Mononuclear cell (primary cell): ENCODE measurements at regions not wholly inside any gene's neighbourhood (a gene's known extent, or its start where the extent isn't known, plus 50 kb on each side); places are given as distances from the start of the nearest gene placed in this dataset.
"Not testable (repeated sequence)": the region's sequence is repeated elsewhere in the genome, so short reads cannot be mapped to it uniquely, and the experiment has no call there.

Experiments
- H3K27me3 ChIP-seq: 2 replicates; pipeline ENCODE4 v1.6.0; 2011; ENCODE audit warnings: low read length, control low read depth; ENCODE audit not compliant: insufficient read depth
- H3K4me1 ChIP-seq: 2 replicates; pipeline ENCODE4 v1.5.1; 2011; ENCODE audit warnings: mild to moderate bottlenecking, low read length, control low read depth; ENCODE audit not compliant: insufficient read depth
- H3K4me3 ChIP-seq: 2 replicates; pipeline ENCODE4 v1.5.1; 2011; ENCODE audit warnings: mild to moderate bottlenecking, low read length, moderate library complexity
- H3K9me3 ChIP-seq: 2 replicates; pipeline ENCODE4 v1.5.1; 2011; ENCODE audit warnings: low read depth, mild to moderate bottlenecking, control low read depth, low read length

DNA sequence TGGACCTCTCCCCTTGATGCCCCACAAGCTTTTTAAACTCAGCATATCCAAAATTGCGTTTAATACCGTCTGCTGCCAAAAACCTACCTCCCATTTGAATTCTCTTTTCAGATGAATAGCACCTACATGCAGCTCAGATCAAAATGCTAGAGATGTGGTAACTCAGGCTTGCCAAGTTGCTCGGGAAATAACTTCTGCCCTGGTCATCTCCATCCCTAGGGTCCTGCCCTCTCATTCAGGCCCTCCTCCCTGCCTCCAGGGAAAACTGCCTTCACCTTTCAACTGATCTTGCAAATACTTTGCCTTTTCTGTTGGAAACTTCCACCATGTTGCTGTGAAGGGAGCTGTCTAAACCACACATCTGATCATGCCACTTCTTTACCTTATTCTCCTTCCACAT lies 114.1 kb downstream of the SPRY1 start:
- Histone ChIP-seq H3K4me3 (no peak overlapping the region), H3K9me3 (no peaks in the 10 kb centered on the region), H3K4me1 (peaks cover 5% of the 10 kb centered on the region), H3K27me3 (no peaks in the 10 kb centered on the region)

DNA sequence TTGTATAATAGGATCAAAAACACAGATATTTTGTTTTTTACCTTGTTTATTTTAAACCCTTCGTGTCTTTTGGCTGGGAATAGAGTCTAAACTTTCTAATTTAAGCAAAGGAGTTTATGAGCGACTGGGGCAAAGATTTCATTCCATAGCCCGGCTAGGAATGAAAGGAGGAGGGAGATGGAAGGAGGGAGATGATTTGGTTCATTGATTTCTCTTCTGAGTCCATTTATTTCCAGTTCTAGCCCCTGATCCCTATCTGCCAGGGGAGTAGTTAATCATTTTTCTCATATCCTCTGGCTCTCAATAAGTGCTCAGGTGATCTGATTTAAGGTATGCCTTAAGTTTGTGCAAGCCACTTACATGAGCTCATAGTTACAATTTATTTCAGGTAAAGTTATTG lies 120.0 kb downstream of the SPRY1 start:
- Histone ChIP-seq H3K27me3 (no peaks in the 10 kb centered on the region), H3K9me3 (no peaks in the 10 kb centered on the region), H3K4me1 (no peaks in the 10 kb centered on the region), H3K4me3 (no peak overlapping the region)

DNA sequence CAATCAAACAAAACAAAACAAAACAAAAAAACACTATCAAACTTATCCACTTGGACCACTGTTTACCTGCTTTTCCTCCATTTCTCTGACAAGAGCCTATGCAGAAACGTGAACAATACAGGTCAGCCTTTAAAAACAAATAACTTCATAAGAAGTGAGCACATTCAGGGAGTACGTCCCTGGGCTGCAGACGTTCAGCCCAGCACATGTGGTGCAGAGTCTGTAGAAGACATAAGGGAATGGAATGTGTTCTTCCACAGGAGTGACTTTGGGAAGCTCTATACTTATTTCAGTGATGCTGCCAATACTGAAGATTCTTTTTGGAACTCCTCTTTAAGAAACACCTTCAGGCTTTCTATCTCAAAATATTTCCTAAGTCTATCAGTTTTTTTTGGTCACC lies 120.6 kb downstream of the SPRY1 start:
- Histone ChIP-seq H3K4me1 (no peaks in the 10 kb centered on the region), H3K9me3 (no peaks in the 10 kb centered on the region), H3K27me3 (no peaks in the 10 kb centered on the region), H3K4me3 (no peak overlapping the region)

DNA sequence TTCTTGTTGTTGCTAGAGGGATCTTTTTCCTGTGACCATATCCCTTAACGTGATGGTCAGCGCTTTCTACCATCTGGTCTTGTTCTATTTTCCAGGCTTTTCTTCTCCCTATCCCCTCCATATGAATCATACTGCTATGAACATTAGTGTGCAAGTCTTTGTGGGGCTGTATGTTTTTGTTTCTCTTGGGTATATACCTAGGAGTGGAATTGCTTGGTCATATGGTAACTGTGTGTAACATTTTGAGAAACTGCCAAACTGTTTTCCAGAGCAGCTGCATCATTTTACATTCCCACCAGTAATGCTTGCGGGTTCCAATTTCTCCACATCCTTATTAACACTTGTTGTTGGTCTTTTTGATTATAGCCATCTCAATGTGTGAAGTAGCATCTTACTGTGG lies 121.4 kb downstream of the SPRY1 start:
- no peaks in the 10 kb centered on the region for H3K27me3 ChIP-seq
- H3K9me3 ChIP-seq: no peaks in the 10 kb centered on the region
- no peak overlapping the region for H3K4me3 ChIP-seq
- H3K4me1 ChIP-seq: no peaks in the 10 kb centered on the region

DNA sequence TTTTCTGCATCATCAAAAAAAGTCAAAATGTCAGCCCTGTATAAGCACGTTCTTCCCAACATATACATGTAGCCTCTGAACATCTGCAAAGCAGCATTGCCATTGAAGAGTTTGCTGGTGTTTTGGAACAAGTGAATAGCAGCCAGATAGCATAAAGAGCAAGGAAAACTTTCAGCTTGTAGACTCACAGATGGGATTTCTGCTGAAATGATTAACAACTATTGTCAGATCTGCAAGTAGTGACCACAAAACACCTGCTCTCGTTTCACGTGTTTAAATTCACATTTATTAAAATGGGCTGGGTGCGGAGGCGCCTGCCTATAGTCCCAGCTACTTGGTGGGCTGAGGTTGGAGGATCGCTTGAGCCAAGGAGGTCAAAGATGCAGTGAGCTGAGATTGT lies 123.7 kb downstream of the SPRY1 start:
- Histone ChIP-seq H3K9me3 (no peaks in the 10 kb centered on the region), H3K4me3 (no peak overlapping the region), H3K27me3 (no peaks in the 10 kb centered on the region), H3K4me1 (no peaks in the 10 kb centered on the region)

DNA sequence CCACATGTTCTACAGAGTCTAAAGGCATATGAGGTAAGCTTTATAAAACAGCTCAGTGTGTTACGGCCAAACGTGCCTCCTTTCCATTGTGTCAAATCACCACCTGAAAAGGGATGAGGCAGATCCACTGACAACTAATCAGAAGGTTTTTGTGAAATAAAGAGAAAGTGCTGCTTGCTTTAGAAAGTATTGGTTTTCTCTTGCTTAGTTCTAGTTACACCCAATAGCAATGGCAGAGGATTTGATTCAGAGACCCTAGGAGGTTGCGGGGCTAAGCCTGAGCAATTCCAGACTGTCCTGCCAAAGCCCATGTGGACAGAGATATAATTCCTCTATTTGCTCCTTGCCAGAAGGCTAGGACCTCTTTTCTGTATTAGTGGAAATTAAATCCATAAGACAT lies 125.5 kb downstream of the SPRY1 start:
- Histone ChIP-seq H3K9me3 (no peaks in the 10 kb centered on the region), H3K27me3 (no peaks in the 10 kb centered on the region), H3K4me3 (no peak overlapping the region), H3K4me1 (no peaks in the 10 kb centered on the region)

DNA sequence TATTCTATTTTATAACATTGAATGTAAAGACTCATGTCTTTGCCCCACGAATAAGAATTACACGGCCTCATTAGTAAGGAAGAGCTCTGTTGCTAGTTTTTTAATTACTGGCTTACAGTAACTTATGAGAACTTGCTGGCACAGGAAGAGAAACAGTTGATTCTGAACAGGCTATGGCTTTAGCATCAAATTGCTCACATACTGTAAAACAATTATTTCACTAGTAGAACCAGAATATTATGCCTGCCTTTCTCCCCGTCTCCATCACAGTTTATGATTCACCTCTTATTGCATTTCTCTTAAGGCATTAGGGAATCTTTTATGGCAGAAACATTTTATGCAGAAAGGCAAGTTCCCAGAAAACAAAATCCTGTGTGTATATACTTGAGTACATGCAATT lies 126.1 kb downstream of the SPRY1 start:
- Histone ChIP-seq H3K4me3 (no peak overlapping the region), H3K9me3 (no peaks in the 10 kb centered on the region), H3K27me3 (no peaks in the 10 kb centered on the region), H3K4me1 (no peaks in the 10 kb centered on the region)

DNA sequence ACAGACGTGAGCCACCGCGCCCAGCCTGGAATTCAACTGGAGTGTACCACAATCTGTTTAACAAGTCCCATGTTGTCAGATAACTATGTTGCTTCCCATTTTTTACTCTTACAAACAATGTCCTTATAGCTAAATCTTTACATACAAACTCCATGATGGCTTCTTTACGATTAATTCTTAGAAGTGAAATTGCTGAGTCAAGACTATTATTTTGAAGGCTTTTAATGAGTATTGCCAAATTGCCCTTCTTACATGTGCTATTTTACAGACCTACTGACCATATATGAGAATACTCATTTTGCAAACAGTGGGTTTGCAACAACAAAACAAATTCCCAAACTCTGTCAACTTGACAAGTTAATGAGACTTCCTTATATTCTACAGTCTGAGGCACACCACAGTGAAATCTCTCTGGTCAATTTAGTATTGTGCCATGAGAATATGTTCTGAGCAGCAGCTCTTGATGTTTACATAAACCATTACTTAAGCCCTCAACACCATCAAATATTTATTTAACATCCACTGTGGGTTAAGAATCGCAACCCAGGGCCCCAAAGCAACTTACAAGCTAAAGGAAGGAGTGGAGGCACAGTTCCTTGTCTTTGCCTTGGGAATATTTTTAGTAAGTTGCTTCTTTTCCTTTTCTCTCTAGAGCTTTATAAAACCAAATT lies 128.5 kb downstream of the SPRY1 start:
- H3K27me3 ChIP-seq: no peaks in the 10 kb centered on the region
- no peaks in the 10 kb centered on the region for H3K4me1 ChIP-seq
- no peak overlapping the region for H3K4me3 ChIP-seq
- H3K9me3 ChIP-seq: no peaks in the 10 kb centered on the region

DNA sequence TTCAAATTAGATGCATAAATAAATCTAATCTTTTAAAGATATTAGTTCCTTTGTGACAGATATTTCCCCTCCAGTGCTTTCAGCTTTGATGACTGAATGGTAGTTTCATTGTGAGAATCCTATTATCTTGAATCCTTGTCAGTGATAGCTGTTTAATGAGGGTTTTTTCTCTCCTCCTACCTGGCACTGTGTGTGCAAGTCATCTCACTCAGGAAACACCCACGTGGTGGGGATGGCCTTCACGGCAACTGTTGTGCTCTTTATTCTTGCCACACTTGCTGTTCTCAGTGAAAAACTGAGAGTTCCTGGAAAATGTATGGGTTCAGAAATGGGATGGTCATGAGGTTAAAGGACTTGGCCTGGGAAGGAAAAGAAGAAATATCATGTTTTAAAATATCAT lies 129.9 kb downstream of the SPRY1 start:
- Histone ChIP-seq H3K4me1 (no peaks in the 10 kb centered on the region), H3K4me3 (no peak overlapping the region), H3K9me3 (no peaks in the 10 kb centered on the region), H3K27me3 (no peaks in the 10 kb centered on the region)

DNA sequence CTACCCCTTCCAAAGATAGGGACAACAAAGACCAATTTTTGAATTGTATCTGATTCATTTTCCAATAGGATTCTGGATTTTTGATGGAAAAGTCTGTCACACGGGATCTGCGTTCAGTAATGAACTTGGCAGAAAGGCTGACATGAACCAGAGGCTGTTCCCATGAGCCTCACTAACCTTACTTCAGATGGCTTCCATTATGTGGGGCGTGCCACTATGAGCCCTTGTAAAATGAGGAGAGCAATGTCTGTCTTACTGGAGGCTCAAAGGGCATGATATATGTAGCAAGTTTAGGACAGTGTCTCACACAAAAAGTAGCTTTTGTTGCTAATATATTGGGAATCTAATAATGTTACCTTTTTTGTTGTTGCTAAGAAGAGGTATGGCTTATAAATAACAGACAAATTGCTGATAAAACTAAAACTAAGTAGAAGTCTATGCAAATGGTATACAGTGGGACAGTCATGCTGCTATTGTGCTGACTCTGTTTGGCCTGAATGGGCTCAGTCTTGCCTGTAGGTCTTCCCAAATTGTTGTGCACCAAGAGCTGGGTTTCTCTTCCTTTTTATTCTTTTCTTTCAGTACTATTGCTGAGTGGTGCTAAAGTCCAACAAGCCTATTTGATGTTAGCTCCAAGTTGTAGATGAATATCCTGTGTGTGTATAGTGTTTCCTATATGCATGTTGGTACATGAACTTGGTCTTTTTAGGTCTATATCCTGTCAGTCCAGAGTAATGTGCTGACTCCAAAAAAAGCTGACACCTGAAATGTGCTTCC lies 132.1 kb downstream of the SPRY1 start:
- H3K27me3 ChIP-seq: no peaks in the 10 kb centered on the region
- H3K4me3 ChIP-seq: no peak overlapping the region
- no peaks in the 10 kb centered on the region for H3K9me3 ChIP-seq
- no peaks in the 10 kb centered on the region for H3K4me1 ChIP-seq

DNA sequence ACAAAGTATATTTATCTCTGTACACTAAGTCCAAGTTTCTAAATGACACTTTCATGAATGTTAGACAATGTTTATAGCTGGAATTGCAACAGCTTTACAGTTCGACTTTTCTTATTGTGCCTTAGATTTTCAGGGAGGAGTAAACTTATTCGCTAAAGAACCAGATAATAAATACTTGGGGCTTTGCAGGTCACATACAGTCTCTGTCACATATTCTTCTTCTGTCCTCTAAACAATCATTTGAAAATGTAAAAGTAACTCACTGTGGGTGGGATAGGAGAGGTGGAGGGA lies 132.6 kb downstream of the SPRY1 start:
- Histone ChIP-seq H3K4me3 (no peak overlapping the region), H3K27me3 (no peaks in the 10 kb centered on the region), H3K9me3 (no peaks in the 10 kb centered on the region), H3K4me1 (no peaks in the 10 kb centered on the region)

DNA sequence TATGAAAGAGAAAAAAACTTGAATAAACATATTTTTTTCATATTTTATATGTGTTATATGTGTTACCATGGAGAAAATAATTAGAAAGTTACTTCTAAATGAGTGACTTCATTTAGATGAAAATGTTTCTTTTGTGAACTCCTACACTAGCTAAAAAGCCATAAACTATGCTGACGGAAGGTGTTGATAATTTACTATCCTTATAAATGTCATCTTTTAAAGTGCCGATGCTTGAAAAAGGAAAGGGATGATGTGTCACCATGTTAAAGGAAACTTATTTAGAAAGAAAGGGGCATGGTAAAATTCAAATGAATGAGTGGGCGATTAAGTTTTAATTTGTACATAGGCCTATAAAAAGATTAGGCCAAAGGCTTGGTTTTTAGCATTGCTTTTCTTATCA lies 133.8 kb downstream of the SPRY1 start:
- H3K4me1 ChIP-seq: no peaks in the 10 kb centered on the region
- no peaks in the 10 kb centered on the region for H3K27me3 ChIP-seq
- H3K9me3 ChIP-seq: no peaks in the 10 kb centered on the region
- H3K4me3 ChIP-seq: no peak overlapping the region

DNA sequence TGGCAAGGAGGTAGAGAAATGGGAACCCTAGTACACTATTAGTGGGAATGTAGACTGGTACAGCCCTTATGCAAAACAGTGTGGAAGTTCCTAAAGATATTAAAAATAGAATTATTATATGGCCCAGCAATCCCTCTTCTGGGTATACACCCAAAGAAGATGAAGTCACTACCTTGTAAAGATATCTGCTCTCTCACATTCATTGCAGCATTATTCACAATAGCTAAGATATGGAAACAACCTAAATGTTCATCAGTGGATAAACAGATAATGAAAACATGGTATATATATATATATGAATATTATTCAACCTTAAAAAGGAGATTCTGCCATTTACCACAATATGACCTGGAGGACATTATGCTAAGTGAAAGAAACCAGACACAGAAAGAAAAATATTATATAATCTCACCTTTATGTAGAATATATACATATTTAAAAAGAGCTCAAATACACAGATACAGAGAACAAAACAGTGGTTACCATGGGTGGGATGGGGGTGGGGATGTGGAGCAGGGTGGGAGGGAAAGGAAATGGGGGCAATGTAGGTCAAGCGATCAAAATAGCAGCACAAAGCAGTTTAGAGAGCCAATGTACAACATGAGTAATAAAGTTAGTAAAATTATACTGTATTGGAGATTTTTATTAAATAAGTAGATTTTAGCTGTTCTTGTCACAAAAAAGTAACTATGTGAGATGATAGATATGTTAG lies 138.6 kb downstream of the SPRY1 start:
- H3K4me3 ChIP-seq: no peak overlapping the region
- no peaks in the 10 kb centered on the region for H3K4me1 ChIP-seq
- H3K27me3 ChIP-seq: no peaks in the 10 kb centered on the region
- no peaks in the 10 kb centered on the region for H3K9me3 ChIP-seq

DNA sequence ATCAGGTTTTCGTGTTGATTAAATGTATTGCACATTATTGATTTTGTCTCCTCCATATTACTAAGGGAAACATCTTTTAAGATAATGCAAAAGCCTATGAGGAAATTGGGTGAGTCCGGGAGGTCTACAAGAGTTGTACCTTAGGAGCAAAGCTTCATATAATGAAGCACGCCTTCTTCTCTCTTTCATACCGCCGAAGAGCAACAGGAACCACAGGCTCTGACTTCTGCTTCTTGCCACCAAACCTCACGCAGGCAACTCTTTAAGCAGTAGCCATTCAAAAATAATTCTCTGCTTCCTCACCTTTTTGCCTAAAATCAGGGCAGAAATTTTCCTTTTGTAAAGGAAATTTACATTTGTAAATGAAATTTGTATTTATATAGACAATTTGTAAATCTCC lies 139.6 kb downstream of the SPRY1 start:
- Histone ChIP-seq H3K27me3 (no peaks in the 10 kb centered on the region), H3K9me3 (no peaks in the 10 kb centered on the region), H3K4me3 (no peak overlapping the region), H3K4me1 (no peaks in the 10 kb centered on the region)

DNA sequence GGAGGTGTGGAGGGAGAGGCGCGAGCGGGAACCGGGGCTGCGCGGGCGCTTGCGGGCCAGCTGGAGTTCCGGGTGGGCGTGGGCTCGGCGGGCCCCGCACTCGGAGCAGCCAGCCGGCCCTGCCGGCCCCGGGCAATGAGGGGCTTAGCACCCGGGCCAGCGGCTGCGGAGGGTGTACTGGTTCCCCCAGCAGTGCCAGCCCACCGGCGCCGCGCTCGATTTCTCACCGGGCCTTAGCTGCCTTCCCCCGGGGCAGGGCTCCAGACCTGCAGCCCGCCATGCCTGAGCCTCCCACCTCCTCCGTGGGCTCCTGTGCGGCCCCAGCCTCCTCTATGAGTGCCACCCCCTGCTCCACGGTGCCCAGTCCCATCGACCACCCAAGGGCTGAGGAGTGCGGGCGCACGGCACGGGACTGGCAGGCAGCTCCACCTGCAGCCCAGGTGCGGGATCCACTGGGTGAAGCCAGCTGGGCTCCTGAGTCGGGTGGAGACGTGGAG lies 141.4 kb downstream of the SPRY1 start:
- not testable (repeated sequence) for H3K9me3 ChIP-seq, H3K4me3 ChIP-seq, H3K27me3 ChIP-seq, H3K4me1 ChIP-seq
